HG03432 (cell line): ENCODE measurements at regions not wholly inside any gene's neighbourhood (a gene's known extent, or its start where the extent isn't known, plus 50 kb on each side); places are given as distances from the start of the nearest gene placed in this dataset.

Experiments
- ATAC-seq: cut with Tn5 transposase; IDR thresholded peaks from one replicate; pipeline ENCODE4 v1.9.1; 2021; ENCODE audit warnings: mild to moderate bottlenecking, moderate library complexity; ENCODE audit not compliant: unreplicated experiment

DNA sequence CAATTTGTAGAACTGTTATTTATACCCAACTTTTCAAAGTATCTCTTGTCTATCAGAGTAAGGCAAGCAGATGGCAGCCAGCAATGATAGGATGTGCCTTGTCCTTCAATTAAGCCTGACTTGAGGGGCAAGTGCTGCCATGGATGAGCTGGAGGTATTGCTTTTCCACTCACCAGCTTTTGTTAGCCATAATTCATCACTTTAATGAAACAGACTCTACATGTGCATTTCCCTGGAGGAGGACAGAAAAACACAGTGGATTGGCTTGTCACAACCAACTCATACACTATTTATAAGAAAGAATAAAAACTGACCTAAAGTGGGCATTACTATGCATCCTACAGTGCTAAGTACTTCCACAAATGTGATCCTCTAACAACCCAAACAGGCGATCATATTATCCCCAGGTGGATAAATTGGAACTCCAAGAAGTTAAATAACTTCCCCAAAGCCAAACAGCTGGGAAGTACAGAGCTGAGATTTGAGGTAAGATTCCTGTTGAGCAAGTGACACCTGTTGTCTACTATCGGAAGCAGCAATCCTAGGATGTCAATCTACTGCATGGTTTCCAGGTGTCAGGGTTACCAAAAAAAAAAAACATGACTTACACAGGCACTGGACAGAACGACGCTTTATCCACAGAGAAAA is 73.9 kb upstream of the NRSN1 start:
- ATAC-seq: no peak

GRCh38 chr6:24052590-24052961 is 73.4 kb upstream of the NRSN1 start:
- ATAC-seq: no peak

DNA sequence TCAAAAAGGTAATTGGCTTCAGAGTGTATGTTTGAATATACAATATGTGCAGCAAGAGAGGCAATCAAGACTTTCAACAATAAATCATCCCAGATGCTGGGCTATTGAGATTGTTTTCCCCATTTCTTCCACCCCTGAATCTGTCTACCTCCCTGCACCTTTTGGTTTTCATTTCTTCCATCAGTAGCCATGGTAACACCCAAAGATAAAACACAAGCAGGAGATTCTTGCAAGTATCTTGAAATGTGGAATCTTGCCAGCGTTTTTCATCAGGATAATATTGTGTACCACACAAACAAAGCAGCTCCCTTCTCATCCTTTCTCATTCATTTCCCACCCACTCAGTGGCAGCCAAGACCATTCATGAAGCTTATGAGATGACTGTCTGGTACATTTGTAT is 73.0 kb upstream of the NRSN1 start:
- no peak for ATAC-seq

- ATAC-seq: no peak
These were observed 71.6 kb upstream of the NRSN1 start for GRCh38 chr6:24054388-24054787.

DNA sequence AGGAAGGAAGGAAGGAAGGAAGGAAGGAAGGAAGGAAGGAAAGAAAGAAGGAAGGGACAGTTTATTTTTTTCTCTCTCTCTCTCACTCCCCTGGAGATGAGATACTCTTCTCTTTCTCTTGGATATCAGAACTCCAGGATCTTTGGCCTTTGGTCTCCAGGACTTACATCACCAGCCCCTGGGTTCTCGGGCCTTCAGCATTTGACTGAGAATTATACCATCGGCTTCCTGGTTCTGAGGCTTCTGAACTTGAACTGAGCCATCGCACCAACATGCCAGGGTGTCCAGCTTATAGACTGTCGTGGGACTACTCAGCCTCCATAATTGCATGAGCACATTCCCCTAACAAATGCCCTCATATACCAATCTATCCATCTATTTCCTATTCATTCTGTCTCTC is 69.4 kb upstream of the NRSN1 start:
- no peak for ATAC-seq

DNA sequence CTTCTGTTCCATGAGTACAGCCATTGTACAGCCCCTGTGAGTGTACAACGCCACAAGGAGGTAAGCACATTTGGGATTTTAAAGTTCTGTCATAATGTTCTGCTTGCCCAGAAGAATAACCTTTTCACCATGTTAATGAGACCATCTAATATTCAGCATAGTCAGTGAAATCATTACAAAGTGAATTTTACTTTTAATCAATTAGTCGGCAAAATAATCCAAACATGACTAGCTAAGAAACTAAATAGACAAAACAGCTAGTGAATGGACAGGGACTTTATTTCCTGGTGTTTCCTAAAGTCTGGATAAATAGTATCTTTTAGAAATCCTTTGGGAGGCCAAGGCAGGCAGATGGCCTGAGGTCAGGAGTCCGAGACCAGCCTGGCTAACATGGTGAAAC is 69.0 kb upstream of the NRSN1 start:
- ATAC-seq: no peak

- peak; percentile 98 for ATAC-seq
These were observed 64.8 kb upstream of the NRSN1 start for GRCh38 chr6:24060982-24061754.

- no peak for ATAC-seq
These were observed 61.9 kb upstream of the NRSN1 start for GRCh38 chr6:24064106-24064505.

- ATAC-seq: no peak
These were observed 61.2 kb upstream of the NRSN1 start for GRCh38 chr6:24064832-24065231.

DNA sequence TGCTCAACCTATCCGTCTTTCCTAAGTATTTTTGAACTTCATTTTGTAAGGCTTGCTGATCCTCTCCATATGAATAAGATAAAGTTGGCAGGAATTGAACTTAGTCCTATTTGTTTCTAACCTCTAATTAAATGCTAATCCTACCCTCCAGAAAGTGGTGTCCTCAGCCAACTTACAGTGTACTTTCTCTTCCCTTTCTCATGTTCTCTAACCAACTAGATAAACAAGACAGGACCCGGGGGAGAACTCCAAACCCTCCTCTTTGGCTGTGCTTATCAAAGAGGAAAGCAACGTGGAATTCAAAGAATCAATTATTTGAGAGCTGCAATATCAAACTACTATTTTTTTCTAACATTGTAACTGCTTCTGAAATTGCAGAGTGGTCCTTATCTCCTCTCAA is 56.5 kb upstream of the NRSN1 start:
- no peak for ATAC-seq

- peak; percentile 66 for ATAC-seq
These were observed 53.8 kb upstream of the NRSN1 start for GRCh38 chr6:24072038-24072746.

GRCh38 chr6:24076011-24076410 is 50.0 kb upstream of the NRSN1 start:
- no peak for ATAC-seq
